ENCODE measurements at regions not wholly inside any gene's neighbourhood (a gene's known extent, or its start where the extent isn't known, plus 50 kb on each side); places are given as distances from the start of the nearest gene placed in this dataset.

DNA sequence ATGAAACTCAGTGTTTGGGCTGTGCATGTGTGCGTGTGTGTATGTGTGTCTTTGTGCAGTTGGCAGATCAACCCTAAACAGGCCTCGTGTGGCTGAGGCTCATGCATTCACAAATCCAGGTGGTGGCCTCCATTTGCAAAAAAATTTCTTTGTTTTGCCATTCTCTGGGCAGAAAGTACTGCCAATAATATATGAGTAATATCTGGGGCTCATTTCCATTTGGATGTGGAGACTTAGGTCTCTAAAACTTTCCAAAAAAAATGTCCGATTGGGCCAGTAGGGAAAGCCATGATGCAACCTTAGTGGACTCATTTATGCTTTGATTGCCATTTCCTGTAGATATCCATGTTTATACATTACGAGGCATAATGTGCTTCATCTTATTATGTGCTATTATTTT is 77.9 kb upstream of the RPS23 start:
- Histone ChIP-seq H3K4me3 (no peak overlapping the region), H3K36me3 (ENCODE audit: control insufficient read depth in 4 of 4, insufficient read depth in 4 of 4, low read length in 4 of 4) (no peaks in the 10 kb centered on the region), H3K9me3 (ENCODE audit: control insufficient read depth in 4 of 4, insufficient read depth in 3 of 4, low read length in 3 of 4) (no peaks in the 10 kb centered on the region), H3K9ac (ENCODE audit: insufficient read depth in 1 of 2, low read length in 2 of 2) (no peak overlapping the region), H3K27me3 (ENCODE audit: control insufficient read depth in 3 of 3, insufficient read depth in 3 of 3, low read length in 2 of 3) (no peaks in the 10 kb centered on the region), H3K4me1 (ENCODE audit: control insufficient read depth in 5 of 5, insufficient read depth in 5 of 5, low read length in 5 of 5) (peaks cover 0 to 41% (median 18%) of the 10 kb centered on the region in 5 donors), H3K27ac (ENCODE audit: low read depth in 1 of 2, low read length in 1 of 2) (no peak overlapping the region)
- ATAC-seq (ENCODE audit: insufficient read depth, low FRiP score) (no peak), DNase-seq (peak in 1 of 3 donors; percentile 54)
- 74 to 75% methylated on average over 4 of the region's 4 CpGs for WGBS, 2 donors
- TF ChIP-seq, protein P1, sequence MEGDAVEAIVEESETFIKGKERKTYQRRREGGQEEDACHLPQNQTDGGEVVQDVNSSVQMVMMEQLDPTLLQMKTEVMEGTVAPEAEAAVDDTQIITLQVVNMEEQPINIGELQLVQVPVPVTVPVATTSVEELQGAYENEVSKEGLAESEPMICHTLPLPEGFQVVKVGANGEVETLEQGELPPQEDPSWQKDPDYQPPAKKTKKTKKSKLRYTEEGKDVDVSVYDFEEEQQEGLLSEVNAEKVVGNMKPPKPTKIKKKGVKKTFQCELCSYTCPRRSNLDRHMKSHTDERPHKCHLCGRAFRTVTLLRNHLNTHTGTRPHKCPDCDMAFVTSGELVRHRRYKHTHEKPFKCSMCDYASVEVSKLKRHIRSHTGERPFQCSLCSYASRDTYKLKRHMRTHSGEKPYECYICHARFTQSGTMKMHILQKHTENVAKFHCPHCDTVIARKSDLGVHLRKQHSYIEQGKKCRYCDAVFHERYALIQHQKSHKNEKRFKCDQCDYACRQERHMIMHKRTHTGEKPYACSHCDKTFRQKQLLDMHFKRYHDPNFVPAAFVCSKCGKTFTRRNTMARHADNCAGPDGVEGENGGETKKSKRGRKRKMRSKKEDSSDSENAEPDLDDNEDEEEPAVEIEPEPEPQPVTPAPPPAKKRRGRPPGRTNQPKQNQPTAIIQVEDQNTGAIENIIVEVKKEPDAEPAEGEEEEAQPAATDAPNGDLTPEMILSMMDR (IDR thresholded peaks at IDR 0.05; ENCODE audit: control extremely low read depth, extremely low read depth): no peak

DNA sequence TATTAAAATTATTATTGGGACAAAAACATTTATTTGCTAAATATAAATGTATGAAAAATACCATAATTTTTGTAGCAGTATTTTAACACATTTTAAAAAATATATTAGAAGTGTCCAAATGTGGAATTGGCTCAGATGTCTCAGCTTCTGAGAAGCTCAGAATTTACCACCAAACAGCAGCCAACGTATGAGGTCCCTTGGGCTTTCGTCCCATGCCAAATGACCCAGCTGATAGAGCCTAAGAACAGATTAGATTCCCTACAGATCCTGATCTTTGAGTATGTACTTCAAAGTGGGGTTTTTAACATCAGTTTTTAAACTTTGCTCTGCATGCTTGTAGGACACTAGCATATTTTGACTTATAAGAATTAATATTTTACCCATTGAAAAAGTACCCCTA is 77.3 kb upstream of the RPS23 start:
- Histone ChIP-seq H3K36me3 (ENCODE audit: control insufficient read depth in 4 of 4, insufficient read depth in 4 of 4, low read length in 4 of 4) (no peaks in the 10 kb centered on the region), H3K9me3 (ENCODE audit: control insufficient read depth in 4 of 4, insufficient read depth in 3 of 4, low read length in 3 of 4) (no peaks in the 10 kb centered on the region), H3K27me3 (ENCODE audit: control insufficient read depth in 3 of 3, insufficient read depth in 3 of 3, low read length in 2 of 3) (no peaks in the 10 kb centered on the region), H3K4me1 (ENCODE audit: control insufficient read depth in 5 of 5, insufficient read depth in 5 of 5, low read length in 5 of 5) (peaks cover 0 to 41% (median 18%) of the 10 kb centered on the region in 5 donors), H3K27ac (ENCODE audit: low read depth in 1 of 2, low read length in 1 of 2) (no peak overlapping the region), H3K9ac (ENCODE audit: insufficient read depth in 1 of 2, low read length in 2 of 2) (no peak overlapping the region), H3K4me3 (no peak overlapping the region)
- TF ChIP-seq, protein P1 (IDR thresholded peaks at IDR 0.05; ENCODE audit: control extremely low read depth, extremely low read depth): no peak
- ATAC-seq (ENCODE audit: insufficient read depth, low FRiP score) (no peak), DNase-seq (no peak)
- 85 to 88% methylated on average over 2 of the region's 2 CpGs for WGBS, 2 donors

DNA sequence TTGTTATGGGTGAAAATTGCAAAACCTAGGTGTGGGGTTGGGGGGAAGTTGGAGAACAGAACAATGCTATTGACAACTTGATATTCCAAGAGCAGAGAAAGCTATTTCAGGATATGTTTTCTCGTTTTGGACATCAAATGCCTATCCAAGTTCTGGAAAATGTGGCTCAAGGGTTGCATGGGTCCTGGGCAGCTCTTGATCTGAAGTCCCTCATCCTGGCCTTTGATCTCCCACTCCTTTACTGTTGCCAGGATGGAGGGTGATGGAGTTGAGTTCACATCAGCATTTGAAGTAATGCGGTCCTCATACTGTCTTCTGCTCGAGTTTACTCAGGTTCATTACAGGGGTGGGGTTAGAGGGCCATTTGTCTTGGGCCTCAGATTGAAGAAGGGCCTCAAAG is 76.9 kb upstream of the RPS23 start:
- H3K9me3 ChIP-seq (ENCODE audit: control insufficient read depth in 4 of 4, insufficient read depth in 3 of 4, low read length in 3 of 4): no peaks in the 10 kb centered on the region
- TF ChIP-seq, protein P1 (IDR thresholded peaks at IDR 0.05; ENCODE audit: control extremely low read depth, extremely low read depth): no peak
- H3K9ac ChIP-seq (ENCODE audit: insufficient read depth in 1 of 2, low read length in 2 of 2): no peak overlapping the region
- WGBS, 2 donors: 92 to 93% methylated on average over 3 of the region's 3 CpGs
- ATAC-seq (ENCODE audit: insufficient read depth, low FRiP score) (no peak), DNase-seq (no peak)
- no peaks in the 10 kb centered on the region for H3K36me3 ChIP-seq (ENCODE audit: control insufficient read depth in 4 of 4, insufficient read depth in 4 of 4, low read length in 4 of 4)
- H3K4me1 ChIP-seq (ENCODE audit: control insufficient read depth in 5 of 5, insufficient read depth in 5 of 5, low read length in 5 of 5): peaks cover 0 to 41% (median 18%) of the 10 kb centered on the region in 5 donors
- no peak overlapping the region for H3K27ac ChIP-seq (ENCODE audit: low read depth in 1 of 2, low read length in 1 of 2)
- H3K27me3 ChIP-seq (ENCODE audit: control insufficient read depth in 3 of 3, insufficient read depth in 3 of 3, low read length in 2 of 3): no peaks in the 10 kb centered on the region
- no peak overlapping the region for H3K4me3 ChIP-seq

DNA sequence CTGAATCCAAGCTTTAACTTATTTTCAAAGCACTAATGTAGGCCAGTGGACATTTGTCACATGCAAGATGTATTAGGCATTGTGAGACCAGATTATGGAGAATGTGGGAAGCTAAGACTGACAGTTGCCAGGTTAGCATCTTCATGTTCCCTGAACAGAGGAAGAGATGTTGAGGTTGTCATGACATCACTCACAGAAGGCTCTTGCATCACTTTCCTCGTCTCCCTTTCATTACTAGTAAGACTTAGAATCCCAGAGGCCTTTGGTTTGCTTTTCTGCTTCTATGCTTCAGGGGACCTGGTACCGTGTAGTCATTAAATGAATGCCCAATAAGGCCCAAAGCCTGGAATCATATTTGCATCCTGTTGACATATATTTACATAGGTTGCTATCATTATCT is 76.4 kb upstream of the RPS23 start:
- H3K4me1 ChIP-seq (ENCODE audit: control insufficient read depth in 5 of 5, insufficient read depth in 5 of 5, low read length in 5 of 5): peaks cover 0 to 36% (median 18%) of the 10 kb centered on the region in 5 donors
- H3K9me3 ChIP-seq (ENCODE audit: control insufficient read depth in 4 of 4, insufficient read depth in 3 of 4, low read length in 3 of 4): no peaks in the 10 kb centered on the region
- WGBS, 2 donors: 74 to 87% methylated on average over 2 of the region's 2 CpGs
- no peak overlapping the region for H3K4me3 ChIP-seq
- H3K27ac ChIP-seq (ENCODE audit: low read depth in 1 of 2, low read length in 1 of 2): no peak overlapping the region
- no peaks in the 10 kb centered on the region for H3K36me3 ChIP-seq (ENCODE audit: control insufficient read depth in 4 of 4, insufficient read depth in 4 of 4, low read length in 4 of 4)
- DNase-seq (no peak), ATAC-seq (ENCODE audit: insufficient read depth, low FRiP score) (no peak)
- no peak overlapping the region for H3K9ac ChIP-seq (ENCODE audit: insufficient read depth in 1 of 2, low read length in 2 of 2)
- no peaks in the 10 kb centered on the region for H3K27me3 ChIP-seq (ENCODE audit: control insufficient read depth in 3 of 3, insufficient read depth in 3 of 3, low read length in 2 of 3)
- TF ChIP-seq, protein P1 (IDR thresholded peaks at IDR 0.05; ENCODE audit: control extremely low read depth, extremely low read depth): no peak
